GM12892 (cell line): ENCODE measurements at regions not wholly inside any gene's neighbourhood (a gene's known extent, or its start where the extent isn't known, plus 50 kb on each side); places are given as distances from the start of the nearest gene placed in this dataset.

Experiments used
- DNase-seq: peaks from one replicate; pipeline ENCODE4 v3.0.0; 2011; ENCODE audit not compliant: insufficient read length
- FAIRE-seq: peaks from 2 replicates; lab custom pipeline; 2011; peaks lifted over from hg19 to GRCh38; lab: Jason Lieb, UNC
- POLR2A ChIP-seq: IDR thresholded peaks from 2 replicates; pipeline ENCODE4 v1.6.1; 2011; ENCODE audit warnings: low read depth, low read length, control low read depth
- POLR2AphosphoS5 ChIP-seq: IDR thresholded peaks from 2 replicates; pipeline ENCODE4 v1.6.1; 2011; ENCODE audit warnings: low read depth, low read length, control low read depth
- TAF1 ChIP-seq: IDR thresholded peaks from 2 replicates; pipeline ENCODE4 v1.6.1; 2011; ENCODE audit warnings: low read depth, mild to moderate bottlenecking, control low read depth, low read length, borderline replicate concordance

- FAIRE-seq (no peak), DNase-seq (no peak)
- no peak for TF ChIP-seq POLR2A
- TF ChIP-seq TAF1, result no peak
- no peak for TF ChIP-seq POLR2AphosphoS5
Observed at GRCh38 chr10:118910702-118911101, 118.8 kb upstream of the NANOS1 start.

GRCh38 chr10:118911363-118911762 is 118.2 kb upstream of the NANOS1 start:
- TF ChIP-seq POLR2AphosphoS5 (no peak), POLR2A (no peak), TAF1 (no peak)
- DNase-seq (no peak), FAIRE-seq (no peak)

DNA sequence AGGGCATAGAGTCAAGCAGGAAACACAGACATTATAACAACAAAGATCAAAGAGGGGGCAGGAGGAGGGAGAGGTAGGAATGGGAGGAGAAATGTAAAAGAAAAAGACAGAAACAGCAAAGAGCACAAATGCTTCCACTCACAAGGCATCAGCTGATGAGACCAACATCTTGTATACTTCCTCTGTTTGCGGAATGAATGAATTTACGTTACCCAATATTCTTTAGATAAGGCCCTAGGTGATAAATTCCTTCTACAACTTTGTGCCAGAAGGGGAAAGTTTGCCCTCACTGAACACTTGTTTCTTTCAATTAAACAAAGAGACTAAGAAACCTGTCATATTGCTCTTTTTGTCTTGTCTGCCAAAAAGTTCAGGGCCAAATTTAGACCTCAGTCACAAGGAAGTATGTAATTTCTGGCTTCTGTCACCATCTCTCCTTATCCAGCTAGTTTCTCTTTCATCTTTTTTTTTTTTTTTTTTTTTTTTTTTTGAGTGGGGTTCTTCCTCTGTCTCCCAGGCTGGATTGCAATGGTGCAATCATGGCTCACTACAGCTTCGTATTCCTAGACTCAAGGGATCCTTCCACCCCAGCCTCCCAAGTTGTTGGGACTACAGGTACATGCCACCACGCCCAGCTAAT is 116.4 kb upstream of the NANOS1 start:
- DNase-seq, result no peak
- no peak for FAIRE-seq
- no peak for TF ChIP-seq POLR2AphosphoS5
- TF ChIP-seq POLR2A, result no peak
- no peak for TF ChIP-seq TAF1

DNA sequence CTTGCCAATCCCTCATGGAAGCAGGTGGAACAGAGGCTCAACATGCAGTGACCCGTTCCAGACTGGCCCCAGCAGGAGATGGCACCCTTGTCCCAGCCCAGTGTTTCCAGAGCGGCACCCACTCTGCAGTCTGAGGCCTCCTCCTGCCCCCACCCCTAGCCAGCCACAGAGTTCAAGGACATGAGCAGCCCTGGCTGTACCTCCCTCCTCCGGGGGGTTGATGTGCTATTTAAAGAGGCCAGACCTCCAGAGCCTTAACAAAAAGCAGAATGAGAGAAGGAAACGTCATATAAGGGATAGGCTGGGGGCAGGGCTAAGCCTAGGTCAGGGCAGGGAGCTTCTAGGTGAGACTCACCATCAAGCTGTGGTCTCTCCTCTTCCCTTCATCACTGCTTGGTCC is 115.7 kb upstream of the NANOS1 start:
- no peak for FAIRE-seq
- TF ChIP-seq POLR2A (no peak), TAF1 (no peak)

GRCh38 chr10:118914629-118915028 is 114.9 kb upstream of the NANOS1 start:
- FAIRE-seq (no peak), DNase-seq (no peak)
- TF ChIP-seq POLR2A (no peak), TAF1 (no peak), POLR2AphosphoS5 (no peak)

More for the DNA sequence above, 115.7 kb upstream of the NANOS1 start:
- no peak for DNase-seq

DNA sequence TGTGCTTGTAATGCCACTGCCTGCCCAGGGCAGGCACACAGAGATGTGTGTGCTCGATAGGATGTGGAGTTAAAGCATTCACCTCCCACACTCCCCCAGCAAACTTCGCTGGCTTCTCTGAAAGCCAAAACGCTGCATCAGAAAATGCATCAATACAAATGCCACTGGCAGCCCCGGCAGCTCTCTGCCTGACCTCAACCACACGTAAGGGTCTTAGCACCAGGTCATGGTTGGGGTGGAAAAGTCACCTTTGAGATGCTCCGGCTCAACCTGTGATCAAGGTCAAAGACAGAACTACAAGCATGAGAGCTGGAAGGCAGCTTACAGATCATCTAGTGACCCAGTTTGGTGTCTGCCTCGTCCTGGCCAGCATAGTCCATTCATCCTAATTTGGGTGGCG is 114.4 kb upstream of the NANOS1 start:
- TF ChIP-seq POLR2A, result no peak
- TF ChIP-seq TAF1, result no peak
- no peak for TF ChIP-seq POLR2AphosphoS5
- DNase-seq (no peak), FAIRE-seq (no peak)

GRCh38 chr10:118916777-118917176 is 112.7 kb upstream of the NANOS1 start:
- DNase-seq (no peak), FAIRE-seq (no peak)
- no peak for TF ChIP-seq POLR2AphosphoS5
- TF ChIP-seq POLR2A, result no peak
- no peak for TF ChIP-seq TAF1

DNA sequence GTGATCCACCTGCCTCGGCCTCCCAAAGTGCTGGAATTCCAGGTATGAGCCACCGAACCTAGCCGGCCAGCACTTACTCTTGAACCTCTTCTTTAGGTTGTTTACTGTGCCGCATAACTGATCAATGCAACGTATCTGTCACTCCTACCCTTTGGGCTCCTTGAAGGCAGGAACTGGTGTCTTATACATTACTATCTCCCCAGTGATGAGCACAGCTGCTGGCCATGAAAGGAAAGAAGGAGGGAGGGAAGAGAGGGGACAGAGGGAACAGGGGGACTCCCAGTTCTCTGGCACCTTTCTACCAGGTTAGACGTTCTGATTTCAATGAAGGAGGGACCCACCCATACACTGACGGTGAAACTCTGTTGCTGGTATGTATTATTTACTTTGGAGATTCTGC is 111.8 kb upstream of the NANOS1 start:
- TF ChIP-seq POLR2AphosphoS5, result no peak
- TF ChIP-seq POLR2A, result no peak
- no peak for TF ChIP-seq TAF1
- no peak for DNase-seq
- no peak for FAIRE-seq

- DNase-seq (no peak), FAIRE-seq (no peak)
- TF ChIP-seq POLR2AphosphoS5 (no peak), POLR2A (no peak), TAF1 (no peak)
Observed at GRCh38 chr10:118918116-118918515, 111.4 kb upstream of the NANOS1 start.

- FAIRE-seq (no peak), DNase-seq (no peak)
- no peak for TF ChIP-seq TAF1
- no peak for TF ChIP-seq POLR2A
- no peak for TF ChIP-seq POLR2AphosphoS5
Observed at GRCh38 chr10:118918587-118918986, 110.9 kb upstream of the NANOS1 start.

DNA sequence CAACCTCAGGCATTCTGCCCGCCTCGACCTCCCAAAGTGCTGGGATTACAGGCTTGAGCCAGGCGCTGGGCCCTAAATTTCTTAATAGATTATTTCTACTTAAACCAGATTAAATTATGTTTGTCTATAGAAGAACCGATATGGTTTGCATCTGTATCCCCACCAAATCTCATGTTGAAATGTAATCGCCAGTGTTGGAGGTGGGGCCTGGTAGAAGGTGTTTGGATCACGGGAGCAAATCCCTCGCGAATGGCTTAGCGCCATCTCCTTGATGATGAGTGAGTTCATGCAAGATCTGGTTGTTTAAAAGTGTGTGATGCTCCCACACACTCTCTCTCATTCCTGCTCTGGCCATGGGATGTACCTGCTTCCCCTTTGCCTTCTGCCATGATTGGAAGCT is 109.3 kb upstream of the NANOS1 start:
- TF ChIP-seq TAF1 (no peak), POLR2AphosphoS5 (no peak), POLR2A (no peak)
- DNase-seq (no peak), FAIRE-seq (no peak)

DNA sequence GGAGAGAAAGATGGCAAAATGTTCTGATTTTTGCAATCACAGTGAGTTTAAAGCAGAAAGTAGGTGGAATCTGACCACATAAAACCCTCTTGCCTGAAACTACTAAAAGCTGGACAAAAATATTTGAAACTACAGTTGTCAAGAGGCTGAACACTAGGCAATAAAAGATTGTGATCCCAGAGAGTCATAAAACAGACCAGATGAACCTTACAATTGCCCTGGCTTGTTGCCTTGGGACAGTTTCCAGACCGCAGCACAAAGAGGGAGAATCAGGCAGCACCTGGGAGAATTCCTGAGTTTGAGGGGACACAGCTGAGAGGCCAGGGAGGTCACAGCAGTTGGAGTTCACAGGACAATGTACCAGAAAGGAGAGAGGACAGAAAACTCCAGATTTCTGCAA is 107.3 kb upstream of the NANOS1 start:
- no peak for FAIRE-seq
- TF ChIP-seq POLR2AphosphoS5 (no peak), POLR2A (no peak), TAF1 (no peak)
- no peak for DNase-seq
